GM06990 (cell line): ENCODE measurements at regions not wholly inside any gene's neighbourhood (a gene's known extent, or its start where the extent isn't known, plus 50 kb on each side); places are given as distances from the start of the nearest gene placed in this dataset.

ENCODE experiments used
- DNase-seq: peaks from one replicate; pipeline ENCODE4 v3.0.0-alpha.2; 2011; ENCODE audit not compliant: insufficient read length; ENCODE audit errors: extremely low read depth
- H3K27me3 ChIP-seq: replicated peaks from 2 replicates; pipeline ENCODE4 v1.6.0; 2011; ENCODE audit warnings: low read length; ENCODE audit not compliant: control insufficient read depth, insufficient read depth
- H3K36me3 ChIP-seq: 2 replicates; pipeline ENCODE4 v1.5.1; 2011; ENCODE audit warnings: low read length; ENCODE audit not compliant: control insufficient read depth, insufficient read depth
- H3K4me3 ChIP-seq: replicated peaks from 2 replicates; pipeline ENCODE4 v1.5.1; 2011; ENCODE audit warnings: low read depth, mild to moderate bottlenecking, control low read depth, low read length
- TF ChIP-seq, protein P1 (sequence below): IDR thresholded peaks from 2 replicates; pipeline ENCODE4 v1.5.1; 2011; ENCODE audit warnings: low read length, control low read depth, mild to moderate bottlenecking, inconsistent platforms; ENCODE audit not compliant: insufficient read depth, poor library complexity, severe bottlenecking

- no peak for DNase-seq
- TF ChIP-seq, protein P1, sequence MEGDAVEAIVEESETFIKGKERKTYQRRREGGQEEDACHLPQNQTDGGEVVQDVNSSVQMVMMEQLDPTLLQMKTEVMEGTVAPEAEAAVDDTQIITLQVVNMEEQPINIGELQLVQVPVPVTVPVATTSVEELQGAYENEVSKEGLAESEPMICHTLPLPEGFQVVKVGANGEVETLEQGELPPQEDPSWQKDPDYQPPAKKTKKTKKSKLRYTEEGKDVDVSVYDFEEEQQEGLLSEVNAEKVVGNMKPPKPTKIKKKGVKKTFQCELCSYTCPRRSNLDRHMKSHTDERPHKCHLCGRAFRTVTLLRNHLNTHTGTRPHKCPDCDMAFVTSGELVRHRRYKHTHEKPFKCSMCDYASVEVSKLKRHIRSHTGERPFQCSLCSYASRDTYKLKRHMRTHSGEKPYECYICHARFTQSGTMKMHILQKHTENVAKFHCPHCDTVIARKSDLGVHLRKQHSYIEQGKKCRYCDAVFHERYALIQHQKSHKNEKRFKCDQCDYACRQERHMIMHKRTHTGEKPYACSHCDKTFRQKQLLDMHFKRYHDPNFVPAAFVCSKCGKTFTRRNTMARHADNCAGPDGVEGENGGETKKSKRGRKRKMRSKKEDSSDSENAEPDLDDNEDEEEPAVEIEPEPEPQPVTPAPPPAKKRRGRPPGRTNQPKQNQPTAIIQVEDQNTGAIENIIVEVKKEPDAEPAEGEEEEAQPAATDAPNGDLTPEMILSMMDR: no peak
- H3K36me3 ChIP-seq: no peaks in the 10 kb centered on the region
- no peak overlapping the region for H3K4me3 ChIP-seq
- H3K27me3 ChIP-seq: no peaks in the 10 kb centered on the region
Observed at GRCh38 chr2:4077017-4077416, 373.6 kb downstream of the DCDC2C start.

DNA sequence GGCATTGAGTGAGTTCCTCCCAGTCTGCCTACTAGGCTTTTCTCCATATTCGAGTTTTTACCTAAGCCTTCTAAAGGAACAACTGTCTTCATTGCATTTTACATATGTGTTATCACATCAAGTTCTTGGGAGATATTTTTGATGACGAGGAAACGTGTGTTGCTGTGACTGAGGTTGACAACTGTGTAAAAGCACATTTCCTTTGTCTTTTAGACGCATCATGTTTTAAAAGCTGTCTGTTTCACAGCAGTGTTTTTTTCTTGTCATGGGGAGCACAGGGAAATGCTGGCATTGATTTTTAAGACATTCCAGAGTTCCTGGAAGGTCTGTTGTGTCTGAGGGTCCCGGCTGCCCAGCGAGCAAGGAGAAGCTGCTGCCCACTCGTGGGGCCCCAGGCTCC lies 381.8 kb downstream of the DCDC2C start:
- no peak for DNase-seq
- no peak overlapping the region for H3K4me3 ChIP-seq
- TF ChIP-seq, protein P1: no peak

DNA sequence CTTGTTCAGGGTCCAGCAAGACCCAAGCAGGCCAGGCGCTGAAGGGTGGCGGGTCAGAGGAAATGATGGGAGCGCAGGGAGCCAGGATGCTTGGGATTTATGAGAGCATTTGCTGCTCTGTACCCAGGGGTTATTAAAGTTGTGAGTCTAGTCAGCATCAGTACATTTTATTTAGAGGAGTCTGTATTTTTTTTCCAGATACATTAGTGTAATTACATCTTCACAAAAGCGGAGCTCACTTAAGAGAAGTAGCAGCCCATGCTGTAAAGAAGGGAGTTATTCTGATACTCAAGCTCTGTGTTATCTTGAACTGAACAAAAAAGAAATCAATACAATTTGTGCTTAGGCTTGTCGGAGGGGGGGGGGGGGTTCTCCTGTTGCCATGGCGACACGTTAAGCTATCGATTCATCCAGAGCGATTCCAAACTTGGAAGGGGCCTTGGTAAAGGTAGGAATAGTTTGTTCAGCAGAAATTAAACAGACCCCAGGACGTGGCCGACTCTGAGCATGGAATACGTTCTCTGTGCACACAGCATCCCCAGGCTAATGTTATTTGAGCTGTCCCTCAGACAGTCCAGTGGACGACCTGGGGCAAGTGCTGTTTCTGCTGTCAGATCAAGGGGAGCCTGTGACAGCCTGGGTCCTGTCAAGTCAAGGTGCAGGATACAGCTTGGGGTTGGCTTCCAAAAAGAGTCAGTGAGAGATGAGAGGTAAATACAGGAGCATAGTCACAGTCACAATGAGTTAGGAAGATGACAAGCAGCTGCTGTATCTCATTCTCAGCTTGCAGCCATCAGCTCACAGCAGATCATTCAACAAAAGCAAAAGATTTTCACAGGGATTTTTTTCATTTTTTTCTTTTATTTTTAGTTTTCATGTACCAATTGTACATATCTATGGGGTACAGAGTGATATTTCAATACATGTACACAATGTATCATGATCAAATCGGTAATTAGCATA lies 387.6 kb downstream of the DCDC2C start:
- no peaks in the 10 kb centered on the region for H3K27me3 ChIP-seq
- H3K36me3 ChIP-seq: no peaks in the 10 kb centered on the region
- no peak overlapping the region for H3K4me3 ChIP-seq
- DNase-seq: no peak
- TF ChIP-seq, protein P1: no peak

More for the DNA sequence above, 381.8 kb downstream of the DCDC2C start:
- H3K36me3 ChIP-seq: no peaks in the 10 kb centered on the region
- H3K27me3 ChIP-seq: no peaks in the 10 kb centered on the region

DNA sequence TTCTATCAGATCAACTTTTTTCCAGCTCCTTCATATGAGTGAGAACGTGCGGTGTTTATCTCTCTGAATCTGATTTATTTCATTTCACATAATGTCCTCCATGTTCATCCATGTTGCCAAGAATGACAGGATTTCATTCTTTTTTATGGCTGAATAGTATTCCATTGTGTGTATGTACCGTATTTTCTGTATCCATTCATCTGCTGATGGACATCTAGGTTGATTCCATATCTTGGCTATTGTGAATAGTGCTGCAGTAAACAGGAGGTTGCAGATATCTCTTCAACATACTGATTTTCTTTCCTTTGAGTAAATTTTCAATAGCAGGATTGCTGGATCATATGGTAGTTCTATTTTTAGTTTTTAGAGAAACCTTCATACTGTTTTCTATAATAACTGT lies 388.5 kb downstream of the DCDC2C start:
- Histone ChIP-seq H3K4me3 (no peak overlapping the region), H3K27me3 (no peaks in the 10 kb centered on the region), H3K36me3 (no peaks in the 10 kb centered on the region)
- no peak for DNase-seq
- TF ChIP-seq, protein P1: no peak

DNA sequence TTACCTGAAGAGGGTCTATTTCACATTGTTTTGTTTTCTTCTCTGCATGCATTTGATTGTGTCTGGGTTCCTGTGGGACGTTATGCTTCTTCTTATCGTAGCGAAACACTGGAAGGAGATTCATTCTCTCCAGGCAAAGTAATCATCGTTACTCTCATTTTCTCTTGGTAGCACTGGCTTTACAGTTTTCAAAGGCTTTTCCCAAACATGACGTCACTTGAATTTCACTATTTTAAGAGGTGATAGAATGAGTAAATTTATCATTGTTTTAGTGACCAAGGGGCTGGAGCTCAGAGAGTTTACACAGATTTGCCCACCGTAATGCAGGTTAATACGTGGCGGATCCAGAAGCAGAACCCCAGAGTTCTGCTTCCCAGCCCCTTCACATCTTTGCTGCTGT lies 391.4 kb downstream of the DCDC2C start:
- TF ChIP-seq, protein P1: no peak
- no peaks in the 10 kb centered on the region for H3K27me3 ChIP-seq
- DNase-seq: no peak
- no peak overlapping the region for H3K4me3 ChIP-seq
- no peaks in the 10 kb centered on the region for H3K36me3 ChIP-seq
